Stomach (tissue), 4 donors: ENCODE measurements at regions not wholly inside any gene's neighbourhood (a gene's known extent, or its start where the extent isn't known, plus 50 kb on each side); places are given as distances from the start of the nearest gene placed in this dataset.

Experiments
- POLR2A ChIP-seq, 4 donors: fragments of 450-650 bp; IDR thresholded peaks; one replicate each; pipeline ENCODE4 v1.6.1; 2016; ENCODE audit warnings: antibody characterized with exemption in 4 of 4, control low read depth in 2 of 4, mild to moderate bottlenecking in 1 of 4, moderate library complexity in 1 of 4
- POLR2AphosphoS5 ChIP-seq, 3 donors: sonication (generic); formaldehyde crosslinking; IDR thresholded peaks; one replicate each; pipeline ENCODE4 v1.6.1; 2016; ENCODE audit warnings: antibody characterized with exemption in 3 of 3
- TF ChIP-seq, protein P1 (sequence below), 7 experiments: fragments of 450-650 bp in 4 of 7; fragments of 200-600 bp in 3 of 7; sonication (generic) in 3 of 7; IDR thresholded peaks; one replicate each; pipeline ENCODE4 v1.5.1; 2016 to 2019; ENCODE audit warnings: antibody characterized with exemption in 7 of 7, control low read depth in 2 of 7, mild to moderate bottlenecking in 1 of 7

DNA sequence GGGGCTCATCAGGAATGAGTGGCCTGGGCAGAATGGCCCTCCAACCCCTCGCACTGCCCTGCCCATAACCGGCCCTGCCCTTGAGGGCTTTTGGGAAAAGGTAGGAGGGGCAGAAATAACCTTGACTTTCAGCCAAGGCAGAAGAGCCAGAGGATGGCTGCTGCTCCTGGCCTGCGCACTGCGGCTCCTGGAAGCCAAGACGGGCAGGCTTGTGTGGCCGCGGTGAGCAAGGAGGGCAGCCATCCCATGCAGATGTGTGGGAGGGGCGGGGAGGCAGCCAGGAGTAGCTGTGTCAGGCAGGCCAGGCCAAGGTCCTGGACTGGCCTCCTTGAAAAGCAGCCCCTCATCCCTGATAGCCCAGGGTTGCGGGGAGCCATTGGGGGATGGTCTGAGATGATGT is 57.6 kb upstream of the URI1 start:
- TF ChIP-seq, protein P1, sequence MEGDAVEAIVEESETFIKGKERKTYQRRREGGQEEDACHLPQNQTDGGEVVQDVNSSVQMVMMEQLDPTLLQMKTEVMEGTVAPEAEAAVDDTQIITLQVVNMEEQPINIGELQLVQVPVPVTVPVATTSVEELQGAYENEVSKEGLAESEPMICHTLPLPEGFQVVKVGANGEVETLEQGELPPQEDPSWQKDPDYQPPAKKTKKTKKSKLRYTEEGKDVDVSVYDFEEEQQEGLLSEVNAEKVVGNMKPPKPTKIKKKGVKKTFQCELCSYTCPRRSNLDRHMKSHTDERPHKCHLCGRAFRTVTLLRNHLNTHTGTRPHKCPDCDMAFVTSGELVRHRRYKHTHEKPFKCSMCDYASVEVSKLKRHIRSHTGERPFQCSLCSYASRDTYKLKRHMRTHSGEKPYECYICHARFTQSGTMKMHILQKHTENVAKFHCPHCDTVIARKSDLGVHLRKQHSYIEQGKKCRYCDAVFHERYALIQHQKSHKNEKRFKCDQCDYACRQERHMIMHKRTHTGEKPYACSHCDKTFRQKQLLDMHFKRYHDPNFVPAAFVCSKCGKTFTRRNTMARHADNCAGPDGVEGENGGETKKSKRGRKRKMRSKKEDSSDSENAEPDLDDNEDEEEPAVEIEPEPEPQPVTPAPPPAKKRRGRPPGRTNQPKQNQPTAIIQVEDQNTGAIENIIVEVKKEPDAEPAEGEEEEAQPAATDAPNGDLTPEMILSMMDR (IDR thresholded peaks at IDR 0.05) = no peak
- no peak for TF ChIP-seq POLR2AphosphoS5 (IDR thresholded peaks at IDR 0.05)
- no peak for TF ChIP-seq POLR2A (IDR thresholded peaks at IDR 0.05)
